Fibroblast of skin of left biceps (primary cell): ENCODE measurements at regions not wholly inside any gene's neighbourhood (a gene's known extent, or its start where the extent isn't known, plus 50 kb on each side); places are given as distances from the start of the nearest gene placed in this dataset.
A peak's percentile ranks its signal among the peaks of the same experiment; 100 is the strongest.

Experiments
- DNase-seq, 2 experiments: peaks; one replicate each; pipeline ENCODE4 v3.0.0-alpha.2; 2013; ENCODE audit warnings: low read depth in 2 of 2

GRCh38 chr3:106811376-106811775, 565.9 kb upstream of the CCDC54 start:
- DNase-seq, result peak; percentile 51 to 53

GRCh38 chr3:106813742-106814141, 563.5 kb upstream of the CCDC54 start:
- no peak for DNase-seq

- no peak for DNase-seq
Measured at GRCh38 chr3:106814231-106814630, 563.0 kb upstream of the CCDC54 start.

- no peak for DNase-seq
Measured at GRCh38 chr3:106816838-106817237, 560.4 kb upstream of the CCDC54 start.

GRCh38 chr3:106817706-106818105, 559.5 kb upstream of the CCDC54 start:
- DNase-seq, result no peak

- no peak for DNase-seq
Measured at GRCh38 chr3:106819440-106819839, 557.8 kb upstream of the CCDC54 start.

- DNase-seq, result no peak
Measured at GRCh38 chr3:106820726-106821362, 556.4 kb upstream of the CCDC54 start.

GRCh38 chr3:106821801-106822200, 555.4 kb upstream of the CCDC54 start:
- DNase-seq, result no peak

GRCh38 chr3:106822204-106822603, 555.0 kb upstream of the CCDC54 start:
- DNase-seq, result no peak

GRCh38 chr3:106823701-106824100, 553.5 kb upstream of the CCDC54 start:
- no peak for DNase-seq

GRCh38 chr3:106824856-106825255, 552.4 kb upstream of the CCDC54 start:
- DNase-seq, result no peak

GRCh38 chr3:106825962-106826605, 551.2 kb upstream of the CCDC54 start:
- peak; percentile 56 to 58 for DNase-seq

- no peak for DNase-seq
Measured at GRCh38 chr3:106826791-106827311, 550.4 kb upstream of the CCDC54 start.

GRCh38 chr3:106827515-106828213, 549.6 kb upstream of the CCDC54 start:
- DNase-seq, result no peak

- no peak for DNase-seq
Measured at GRCh38 chr3:106829206-106829605, 548.0 kb upstream of the CCDC54 start.

- no peak for DNase-seq
Measured at GRCh38 chr3:106830334-106830733, 546.9 kb upstream of the CCDC54 start.

- no peak for DNase-seq
Measured at GRCh38 chr3:106836906-106837305, 540.3 kb upstream of the CCDC54 start.

GRCh38 chr3:106837616-106838015, 539.6 kb upstream of the CCDC54 start:
- DNase-seq, result no peak

GRCh38 chr3:106839576-106840280, 537.5 kb upstream of the CCDC54 start:
- DNase-seq, result no peak

- DNase-seq, result no peak
Measured at GRCh38 chr3:106840319-106840718, 536.9 kb upstream of the CCDC54 start.

GRCh38 chr3:106842151-106842550, 535.1 kb upstream of the CCDC54 start:
- no peak for DNase-seq

- no peak for DNase-seq
Measured at GRCh38 chr3:106844638-106845037, 532.6 kb upstream of the CCDC54 start.
